GM23248 (cell line): ENCODE measurements at regions not wholly inside any gene's neighbourhood (a gene's known extent, or its start where the extent isn't known, plus 50 kb on each side); places are given as distances from the start of the nearest gene placed in this dataset.

ENCODE experiments used
- DNase-seq: peaks from one replicate; pipeline ENCODE4 v3.0.0-alpha.2; 2015
- H2AFZ ChIP-seq: fragments of 200-600 bp; sonication (generic); 2 replicates; pipeline ENCODE4 v1.6.1; 2016; ENCODE audit warnings: antibody characterized with exemption
- H3F3A ChIP-seq: fragments of 200-600 bp; sonication (generic); 2 replicates; pipeline ENCODE4 v1.6.1; 2016; ENCODE audit warnings: mild to moderate bottlenecking, antibody characterized with exemption, mixed run types; ENCODE audit not compliant: insufficient read depth
- H3K27ac ChIP-seq: fragments of 200-600 bp; sonication (generic); 2 replicates; pipeline ENCODE4 v1.5.1; 2016; ENCODE audit warnings: mild to moderate bottlenecking
- H3K27me3 ChIP-seq: fragments of 200-600 bp; sonication (generic); replicated peaks from 2 replicates; pipeline ENCODE4 v1.6.1; 2016; ENCODE audit warnings: mild to moderate bottlenecking; ENCODE audit not compliant: insufficient read depth
- H3K36me3 ChIP-seq: fragments of 200-600 bp; sonication (generic); 2 replicates; pipeline ENCODE4 v1.6.1; 2016; ENCODE audit warnings: low read depth, mild to moderate bottlenecking
- H3K4me1 ChIP-seq: fragments of 200-600 bp; sonication (generic); 2 replicates; pipeline ENCODE4 v1.6.1; 2016; ENCODE audit warnings: mild to moderate bottlenecking; ENCODE audit not compliant: insufficient read depth
- H3K4me2 ChIP-seq: fragments of 200-600 bp; sonication (generic); one replicate; pipeline ENCODE4 v1.6.1; 2016; ENCODE audit warnings: mild to moderate bottlenecking; ENCODE audit not compliant: unreplicated experiment
- H3K4me3 ChIP-seq: fragments of 200-600 bp; sonication (generic); 2 replicates; pipeline ENCODE4 v1.5.1; 2016; ENCODE audit warnings: mild to moderate bottlenecking
- H3K79me2 ChIP-seq: fragments of 200-600 bp; sonication (generic); 2 replicates; pipeline ENCODE4 v1.6.1; 2016; ENCODE audit warnings: mild to moderate bottlenecking; ENCODE audit not compliant: insufficient read depth
- H3K9ac ChIP-seq: fragments of 200-600 bp; sonication (generic); 2 replicates; pipeline ENCODE4 v1.6.1; 2016; ENCODE audit warnings: mild to moderate bottlenecking
- H3K9me2 ChIP-seq: fragments of 200-600 bp; sonication (generic); 2 replicates; pipeline ENCODE4 v1.6.1; 2016; ENCODE audit warnings: mixed run types, mild to moderate bottlenecking, moderate library complexity; ENCODE audit not compliant: insufficient read depth
- H3K9me3 ChIP-seq: fragments of 200-600 bp; sonication (generic); one replicate; pipeline ENCODE4 v1.6.1; 2017; ENCODE audit warnings: low read depth
- H4K20me1 ChIP-seq: fragments of 200-600 bp; sonication (generic); 2 replicates; pipeline ENCODE4 v1.6.0; 2016; ENCODE audit not compliant: insufficient read depth
- EZH2 ChIP-seq: fragments of 200-600 bp; sonication (generic); IDR thresholded peaks from 2 replicates; pipeline ENCODE4 v1.6.1; 2018; ENCODE audit warnings: antibody characterized with exemption, mild to moderate bottlenecking; ENCODE audit not compliant: insufficient read depth, poor library complexity, severe bottlenecking
- EZH2phosphoT487 ChIP-seq: fragments of 200-600 bp; sonication (generic); IDR thresholded peaks from 2 replicates; pipeline ENCODE4 v1.6.1; 2018; ENCODE audit warnings: antibody characterized with exemption, moderate library complexity, mild to moderate bottlenecking, low read depth; ENCODE audit not compliant: insufficient read depth
- WGBS, 2 experiments: methylation state at CpG; one replicate each; pipeline ENCODE4 v1.1.6; 2015 to 2017; ENCODE audit warnings: low lambda C conversion rate in 2 of 2, low coverage in 1 of 2; ENCODE audit errors: missing lambda C conversion rate in 2 of 2; 5-methylcytosine and 5-hydroxymethylcytosine counted together
- in situ Hi-C: fragments of 300-500 bp; cut with MboI; formaldehyde crosslinking; loops from 2 replicates; pipeline ENCODE4 v1.15.0; 2020

DNA sequence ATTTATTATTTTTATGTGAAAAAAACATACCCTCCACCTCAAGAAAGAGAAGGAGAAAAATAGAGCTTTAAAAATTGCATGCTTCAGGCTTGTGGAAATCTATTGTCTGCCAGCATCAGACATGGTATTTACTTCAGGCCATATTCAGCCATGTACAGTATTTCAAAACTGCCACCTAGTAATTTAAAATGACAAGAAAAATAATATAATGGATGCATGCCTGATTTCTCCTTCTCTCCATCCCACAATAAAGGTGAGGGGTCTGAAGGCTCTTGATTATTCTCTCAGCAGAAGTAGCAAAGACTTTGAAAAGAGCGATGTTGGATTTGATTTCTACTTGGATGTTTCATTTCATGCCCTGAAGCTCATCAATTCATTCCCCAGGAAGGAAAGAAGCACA lies 250.7 kb downstream of the TBC1D4 start:
- Histone ChIP-seq H3K79me2 (no peaks in the 10 kb centered on the region), H3K9me3 (no peaks in the 10 kb centered on the region), H3K4me1 (peaks cover 17% of the 10 kb centered on the region), H3K9ac (no peak overlapping the region), H3K36me3 (no peaks in the 10 kb centered on the region), H3K4me2 (no peak overlapping the region), H4K20me1 (no peaks in the 10 kb centered on the region), H2AFZ (no peak overlapping the region), H3K9me2 (no peaks in the 10 kb centered on the region), H3K4me3 (no peak overlapping the region), H3K27ac (no peak overlapping the region), H3K27me3 (0 out of 2 replicates have a peak, but pooled peaks cover 4% of the 10 kb centered on the region), H3F3A (peaks cover 17% of the 10 kb centered on the region)
- TF ChIP-seq EZH2phosphoT487 = no peak
- no peak for TF ChIP-seq EZH2
- 84 to 91% methylated on average over 1 of the region's 1 CpG for WGBS, 2 experiments
- DNase-seq = no peak
- in situ Hi-C loops = no loop called here

DNA sequence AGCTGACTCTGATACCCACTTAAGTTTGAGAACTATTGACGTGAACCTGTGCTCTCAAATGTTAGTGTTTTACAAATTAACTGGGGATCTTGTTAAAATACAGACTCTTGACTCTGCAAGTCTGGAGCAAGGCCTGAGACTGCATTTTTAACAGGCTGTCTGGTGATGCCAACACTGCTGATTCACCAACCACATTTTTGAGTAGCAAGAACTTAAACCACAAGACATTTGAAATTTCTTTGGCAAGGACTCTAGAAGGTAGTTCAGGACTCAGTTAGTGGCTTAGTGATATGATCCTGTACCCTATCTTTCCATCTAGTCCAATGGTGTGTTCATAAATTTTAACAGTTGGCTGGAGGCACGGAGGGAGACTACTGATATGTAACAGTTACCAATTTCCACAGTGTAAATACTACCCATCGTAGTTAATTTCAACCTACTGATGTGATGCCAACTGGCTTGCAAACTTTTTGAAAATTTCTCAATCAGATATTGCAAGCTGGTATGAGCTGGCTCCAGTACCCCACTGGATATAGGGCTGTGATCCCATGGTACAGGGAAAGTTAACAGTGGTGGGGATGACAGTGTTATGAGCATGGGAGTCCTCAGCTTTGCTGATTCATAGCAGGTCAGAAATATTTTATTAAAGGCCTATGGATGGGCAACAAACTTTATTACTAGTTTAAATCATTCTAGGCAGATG lies 255.1 kb downstream of the TBC1D4 start:
- WGBS, 2 experiments = 6 to 10% methylated on average over 3 of the region's 3 CpGs
- Histone ChIP-seq H3F3A (peaks cover 23% of the 10 kb centered on the region), H3K9ac (0 out of 2 replicates have a peak overlapping the region, but pooled peaks have one; percentile 14)

DNA sequence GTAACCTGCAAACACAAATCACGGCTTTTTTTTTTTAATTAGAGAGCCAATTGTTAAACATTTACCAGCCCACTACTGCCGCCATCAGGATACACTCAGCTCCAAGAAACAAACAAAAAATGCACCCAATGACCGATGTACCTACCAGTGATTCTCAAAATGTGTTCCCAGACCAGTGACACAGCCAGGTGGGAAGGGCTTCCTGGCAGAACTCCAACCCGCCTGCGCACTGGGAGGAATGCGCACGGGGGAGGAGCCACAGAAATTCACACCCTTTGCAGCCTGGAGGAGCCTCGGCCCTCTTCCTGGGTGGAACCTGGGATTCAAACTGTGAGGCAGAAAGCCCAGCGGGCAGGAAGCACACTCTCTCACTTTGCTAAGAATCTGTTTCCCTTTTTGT lies 255.9 kb downstream of the TBC1D4 start:
- Histone ChIP-seq H3K4me1 (peaks cover 24% of the 10 kb centered on the region), H3K27ac (peak overlapping the region; percentile 76), H3K9me3 (no peaks in the 10 kb centered on the region), H3F3A (peaks cover 28% of the 10 kb centered on the region), H3K9me2 (no peaks in the 10 kb centered on the region), H3K79me2 (no peaks in the 10 kb centered on the region), H3K9ac (no peak overlapping the region), H3K27me3 (0 out of 2 replicates have a peak, but pooled peaks cover 4% of the 10 kb centered on the region), H3K36me3 (no peaks in the 10 kb centered on the region), H3K4me2 (peak overlapping the region; percentile 61), H4K20me1 (no peaks in the 10 kb centered on the region), H3K4me3 (no peak overlapping the region), H2AFZ (no peak overlapping the region)
- in situ Hi-C loops = no loop called here
- DNase-seq = peak; percentile 6
- 94 to 95% methylated on average over 9 of the region's 9 CpGs for WGBS, 2 experiments
- TF ChIP-seq EZH2 (no peak), EZH2phosphoT487 (no peak)

More for the DNA sequence above, 255.1 kb downstream of the TBC1D4 start:
- H3K27ac ChIP-seq = peak overlapping the region; percentile 76
- peak overlapping the region; percentile 7; the same call in 1 of the 2 replicates for H3K4me3 ChIP-seq
- 0 out of 2 replicates have a peak, but pooled peaks cover 4% of the 10 kb centered on the region for H3K27me3 ChIP-seq
- no peaks in the 10 kb centered on the region for H3K36me3 ChIP-seq
- no peaks in the 10 kb centered on the region for H3K9me3 ChIP-seq
- peak overlapping the region; percentile 61 for H3K4me2 ChIP-seq
- H4K20me1 ChIP-seq = no peaks in the 10 kb centered on the region
- 0 out of 2 replicates have a peak, but pooled peaks have one; percentile 54 for TF ChIP-seq EZH2phosphoT487
- no peak for TF ChIP-seq EZH2
- peaks cover 24% of the 10 kb centered on the region for H3K4me1 ChIP-seq
- peak; percentile 93 for DNase-seq
- no peaks in the 10 kb centered on the region for H3K9me2 ChIP-seq
- in situ Hi-C loops = no loop called here
- no peak overlapping the region for H2AFZ ChIP-seq
- no peaks in the 10 kb centered on the region for H3K79me2 ChIP-seq

DNA sequence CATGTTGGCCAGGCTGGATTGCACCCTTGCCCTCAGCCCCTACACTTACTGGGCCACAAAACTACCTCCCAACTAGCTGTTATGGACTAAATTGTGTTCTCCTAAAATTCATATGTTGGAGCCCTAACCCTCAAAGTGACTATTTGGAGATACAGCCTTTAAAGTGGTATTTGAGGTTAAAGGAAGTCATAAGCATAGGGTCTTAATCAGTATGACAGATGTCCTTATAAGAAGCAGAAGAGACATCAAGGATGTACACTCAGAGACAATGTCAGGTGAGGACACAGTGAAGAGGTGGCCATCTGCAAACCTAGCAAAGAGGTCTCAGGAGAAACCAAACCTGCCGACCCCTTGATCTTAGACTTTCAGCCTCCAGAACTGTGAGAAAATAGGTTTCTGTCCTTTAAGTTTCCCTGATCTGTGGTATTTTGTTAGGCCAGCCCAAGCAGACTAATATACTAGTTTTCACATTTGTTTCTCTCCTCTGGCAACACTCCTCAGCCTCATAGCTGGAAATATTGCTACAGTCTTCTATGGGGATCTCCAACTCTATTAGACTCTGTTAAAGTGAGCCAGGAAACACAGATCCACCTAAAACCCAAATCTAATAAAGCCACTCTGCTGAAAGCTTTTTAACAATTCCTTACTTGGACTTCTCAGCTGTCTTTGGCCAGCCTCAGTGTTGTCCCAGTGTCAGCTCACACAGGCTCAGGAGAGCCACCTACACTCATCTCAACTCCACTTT lies 256.5 kb downstream of the TBC1D4 start:
- H3K36me3 ChIP-seq = no peaks in the 10 kb centered on the region
- WGBS, 2 experiments = 100% methylated on average over 1 of the region's 1 CpG
- no peak for DNase-seq
- no peak overlapping the region for H3K9ac ChIP-seq
- 0 out of 2 replicates have a peak, but pooled peaks cover 4% of the 10 kb centered on the region for H3K27me3 ChIP-seq
- H3K4me3 ChIP-seq = no peak overlapping the region
- H3F3A ChIP-seq = peaks cover 28% of the 10 kb centered on the region
- no peaks in the 10 kb centered on the region for H3K79me2 ChIP-seq
- no peak overlapping the region for H3K4me2 ChIP-seq
- in situ Hi-C loops = no loop called here
- H3K27ac ChIP-seq = no peak overlapping the region
- H3K9me2 ChIP-seq = no peaks in the 10 kb centered on the region
- H3K4me1 ChIP-seq = peaks cover 24% of the 10 kb centered on the region
- no peak for TF ChIP-seq EZH2phosphoT487
- no peak for TF ChIP-seq EZH2
- no peaks in the 10 kb centered on the region for H4K20me1 ChIP-seq
- no peak overlapping the region for H2AFZ ChIP-seq
- H3K9me3 ChIP-seq = no peaks in the 10 kb centered on the region
